Parathyroid adenoma (tissue), 2 donors: ENCODE measurements at regions not wholly inside any gene's neighbourhood (a gene's known extent, or its start where the extent isn't known, plus 50 kb on each side); places are given as distances from the start of the nearest gene placed in this dataset.

ENCODE experiments used
- H2AFZ ChIP-seq: fragments of 300-600 bp; sonication (generic); one replicate; pipeline ENCODE4 v1.7.0; 2017; ENCODE audit warnings: antibody characterized with exemption, mild to moderate bottlenecking
- H3K27ac ChIP-seq: fragments of 300-600 bp; sonication (generic); one replicate; pipeline ENCODE4 v1.7.0; 2017
- H3K27me3 ChIP-seq: fragments of 300-600 bp; sonication (generic); one replicate; pipeline ENCODE4 v1.7.0; 2017; ENCODE audit warnings: low read length; ENCODE audit not compliant: control insufficient read depth, insufficient read depth
- H3K36me3 ChIP-seq: fragments of 300-600 bp; sonication (generic); one replicate; pipeline ENCODE4 v1.7.0; 2017; ENCODE audit warnings: low read length; ENCODE audit not compliant: control insufficient read depth, insufficient read depth
- H3K4me1 ChIP-seq: fragments of 300-600 bp; sonication (generic); one replicate; pipeline ENCODE4 v1.7.0; 2017; ENCODE audit warnings: control low read depth
- H3K4me2 ChIP-seq: fragments of 300-600 bp; sonication (generic); one replicate; pipeline ENCODE4 v1.7.0; 2017; ENCODE audit warnings: low read length
- H3K4me3 ChIP-seq: fragments of 300-600 bp; sonication (generic); one replicate; pipeline ENCODE4 v1.7.0; 2017; ENCODE audit warnings: low read depth, low read length
- H3K79me2 ChIP-seq: fragments of 300-600 bp; sonication (generic); one replicate; pipeline ENCODE4 v1.7.0; 2017; ENCODE audit warnings: control low read depth
- H3K9ac ChIP-seq: fragments of 300-600 bp; sonication (generic); one replicate; pipeline ENCODE4 v1.7.0; 2017; ENCODE audit warnings: mild to moderate bottlenecking
- H3K9me3 ChIP-seq: fragments of 300-600 bp; sonication (generic); one replicate; pipeline ENCODE4 v1.7.0; 2017; ENCODE audit warnings: low read length; ENCODE audit not compliant: control insufficient read depth
- CTCF ChIP-seq: fragments of 300-600 bp; sonication (generic); IDR thresholded peaks from one replicate; pipeline ENCODE4 v1.7.0; 2017; ENCODE audit warnings: antibody characterized with exemption, mild to moderate bottlenecking
- donor health status: primary hyperparathyroidism.

- H3K27ac ChIP-seq = no peak overlapping the region
- H3K4me3 ChIP-seq = no peak overlapping the region
- H3K4me1 ChIP-seq = no peaks in the 10 kb centered on the region
- H3K27me3 ChIP-seq = no peaks in the 10 kb centered on the region
- no peaks in the 10 kb centered on the region for H3K9me3 ChIP-seq
- no peaks in the 10 kb centered on the region for H3K36me3 ChIP-seq
- H3K4me2 ChIP-seq = no peak overlapping the region
- TF ChIP-seq CTCF = no peak
- H2AFZ ChIP-seq = no peak overlapping the region
- H3K9ac ChIP-seq = no peak overlapping the region
- no peaks in the 10 kb centered on the region for H3K79me2 ChIP-seq
Measured at GRCh38 chr7:18224138-18224537, 196.5 kb upstream of the PRPS1L1 start.

DNA sequence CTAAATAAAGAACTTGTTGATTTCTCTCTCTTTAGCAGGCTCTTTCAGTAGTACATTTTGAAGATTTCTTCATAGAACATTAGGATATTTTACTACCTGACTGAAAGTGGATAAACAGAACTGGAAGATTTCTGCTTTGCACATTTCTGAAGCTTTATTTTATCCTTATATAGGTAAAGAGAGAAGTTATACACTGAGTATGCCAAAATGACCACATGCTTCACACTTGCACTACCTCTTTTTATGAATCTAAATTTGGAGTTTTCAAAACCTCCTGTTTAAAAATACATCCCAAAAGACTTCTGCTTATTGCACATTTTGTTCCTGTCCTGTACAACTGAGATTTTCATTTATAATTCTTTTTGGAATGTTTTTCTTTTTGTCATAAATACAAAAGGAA, 197.4 kb upstream of the PRPS1L1 start:
- Histone ChIP-seq H3K4me3 (no peak overlapping the region), H3K27ac (no peak overlapping the region), H3K4me1 (no peaks in the 10 kb centered on the region), H2AFZ (no peak overlapping the region), H3K79me2 (no peaks in the 10 kb centered on the region), H3K9me3 (no peaks in the 10 kb centered on the region), H3K9ac (no peak overlapping the region), H3K4me2 (no peak overlapping the region), H3K36me3 (no peaks in the 10 kb centered on the region), H3K27me3 (no peaks in the 10 kb centered on the region)
- TF ChIP-seq CTCF = no peak

- Histone ChIP-seq H3K4me2 (no peak overlapping the region), H3K36me3 (no peaks in the 10 kb centered on the region), H3K27me3 (no peaks in the 10 kb centered on the region), H3K9ac (no peak overlapping the region), H3K4me1 (no peaks in the 10 kb centered on the region), H3K9me3 (no peaks in the 10 kb centered on the region), H3K79me2 (no peaks in the 10 kb centered on the region), H2AFZ (no peak overlapping the region), H3K4me3 (no peak overlapping the region), H3K27ac (no peak overlapping the region)
- TF ChIP-seq CTCF = no peak
Measured at GRCh38 chr7:18226598-18226997, 199.0 kb upstream of the PRPS1L1 start.

- Histone ChIP-seq H2AFZ (no peak overlapping the region), H3K36me3 (no peaks in the 10 kb centered on the region), H3K9me3 (no peaks in the 10 kb centered on the region), H3K79me2 (no peaks in the 10 kb centered on the region), H3K27ac (no peak overlapping the region), H3K9ac (no peak overlapping the region), H3K4me3 (no peak overlapping the region), H3K27me3 (no peaks in the 10 kb centered on the region), H3K4me2 (no peak overlapping the region), H3K4me1 (no peaks in the 10 kb centered on the region)
- TF ChIP-seq CTCF = no peak
Measured at GRCh38 chr7:18228686-18229085, 201.0 kb upstream of the PRPS1L1 start.

- Histone ChIP-seq H3K27ac (no peak overlapping the region), H3K27me3 (no peaks in the 10 kb centered on the region), H3K4me2 (no peak overlapping the region), H3K4me1 (no peaks in the 10 kb centered on the region), H3K36me3 (no peaks in the 10 kb centered on the region), H3K79me2 (no peaks in the 10 kb centered on the region), H3K4me3 (no peak overlapping the region), H2AFZ (no peak overlapping the region), H3K9me3 (no peaks in the 10 kb centered on the region), H3K9ac (no peak overlapping the region)
- no peak for TF ChIP-seq CTCF
Measured at GRCh38 chr7:18230271-18230670, 202.6 kb upstream of the PRPS1L1 start.
